A673 (cell line): ENCODE measurements at regions not wholly inside any gene's neighbourhood (a gene's known extent, or its start where the extent isn't known, plus 50 kb on each side); places are given as distances from the start of the nearest gene placed in this dataset.

ENCODE experiments used
- EZH2 ChIP-seq: fragments of 200-600 bp; sonication (generic); IDR thresholded peaks from 2 replicates; pipeline ENCODE4 v1.6.1; 2017; ENCODE audit warnings: borderline replicate concordance, low read depth, mild to moderate bottlenecking, mixed read lengths, antibody characterized with exemption, low read length; ENCODE audit not compliant: poor library complexity, severe bottlenecking
- TF ChIP-seq, protein P1 (sequence below): fragments of 300-800, 200-600 bp; sonication (generic); conservative IDR thresholded peaks from 2 replicates; pipeline ENCODE4 v1.5.1; 2017; ENCODE audit warnings: low read depth, mild to moderate bottlenecking, antibody characterized with exemption, low read length, moderate library complexity, mixed read lengths

GRCh38 chr3:27031476-27031875, 337.7 kb downstream of the NEK10 start:
- TF ChIP-seq, protein P1, sequence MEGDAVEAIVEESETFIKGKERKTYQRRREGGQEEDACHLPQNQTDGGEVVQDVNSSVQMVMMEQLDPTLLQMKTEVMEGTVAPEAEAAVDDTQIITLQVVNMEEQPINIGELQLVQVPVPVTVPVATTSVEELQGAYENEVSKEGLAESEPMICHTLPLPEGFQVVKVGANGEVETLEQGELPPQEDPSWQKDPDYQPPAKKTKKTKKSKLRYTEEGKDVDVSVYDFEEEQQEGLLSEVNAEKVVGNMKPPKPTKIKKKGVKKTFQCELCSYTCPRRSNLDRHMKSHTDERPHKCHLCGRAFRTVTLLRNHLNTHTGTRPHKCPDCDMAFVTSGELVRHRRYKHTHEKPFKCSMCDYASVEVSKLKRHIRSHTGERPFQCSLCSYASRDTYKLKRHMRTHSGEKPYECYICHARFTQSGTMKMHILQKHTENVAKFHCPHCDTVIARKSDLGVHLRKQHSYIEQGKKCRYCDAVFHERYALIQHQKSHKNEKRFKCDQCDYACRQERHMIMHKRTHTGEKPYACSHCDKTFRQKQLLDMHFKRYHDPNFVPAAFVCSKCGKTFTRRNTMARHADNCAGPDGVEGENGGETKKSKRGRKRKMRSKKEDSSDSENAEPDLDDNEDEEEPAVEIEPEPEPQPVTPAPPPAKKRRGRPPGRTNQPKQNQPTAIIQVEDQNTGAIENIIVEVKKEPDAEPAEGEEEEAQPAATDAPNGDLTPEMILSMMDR: no peak
- TF ChIP-seq EZH2: no peak
